Neuron (in vitro differentiated cells): ENCODE measurements at regions not wholly inside any gene's neighbourhood (a gene's known extent, or its start where the extent isn't known, plus 50 kb on each side); places are given as distances from the start of the nearest gene placed in this dataset.

Experiments
- H2AFZ ChIP-seq: one replicate; pipeline ENCODE4 v1.6.1; 2013; ENCODE audit warnings: low read depth, mild to moderate bottlenecking, inconsistent platforms, low read length, moderate library complexity
- H3K27me3 ChIP-seq: one replicate; pipeline ENCODE4 v1.6.1; 2013; ENCODE audit warnings: low read length; ENCODE audit not compliant: insufficient read depth
- H3K36me3 ChIP-seq: one replicate; pipeline ENCODE4 v1.6.1; 2013; ENCODE audit warnings: low read length; ENCODE audit not compliant: insufficient read depth
- H3K4me1 ChIP-seq: one replicate; pipeline ENCODE4 v1.6.1; 2013; ENCODE audit warnings: low read length; ENCODE audit not compliant: insufficient read depth
- H3K4me3 ChIP-seq: 2 replicates; pipeline ENCODE4 v1.5.1; 2013; ENCODE audit warnings: mild to moderate bottlenecking, low read length, moderate library complexity
- H3K9me3 ChIP-seq: one replicate; pipeline ENCODE4 v1.6.1; 2013; ENCODE audit warnings: low read length

DNA sequence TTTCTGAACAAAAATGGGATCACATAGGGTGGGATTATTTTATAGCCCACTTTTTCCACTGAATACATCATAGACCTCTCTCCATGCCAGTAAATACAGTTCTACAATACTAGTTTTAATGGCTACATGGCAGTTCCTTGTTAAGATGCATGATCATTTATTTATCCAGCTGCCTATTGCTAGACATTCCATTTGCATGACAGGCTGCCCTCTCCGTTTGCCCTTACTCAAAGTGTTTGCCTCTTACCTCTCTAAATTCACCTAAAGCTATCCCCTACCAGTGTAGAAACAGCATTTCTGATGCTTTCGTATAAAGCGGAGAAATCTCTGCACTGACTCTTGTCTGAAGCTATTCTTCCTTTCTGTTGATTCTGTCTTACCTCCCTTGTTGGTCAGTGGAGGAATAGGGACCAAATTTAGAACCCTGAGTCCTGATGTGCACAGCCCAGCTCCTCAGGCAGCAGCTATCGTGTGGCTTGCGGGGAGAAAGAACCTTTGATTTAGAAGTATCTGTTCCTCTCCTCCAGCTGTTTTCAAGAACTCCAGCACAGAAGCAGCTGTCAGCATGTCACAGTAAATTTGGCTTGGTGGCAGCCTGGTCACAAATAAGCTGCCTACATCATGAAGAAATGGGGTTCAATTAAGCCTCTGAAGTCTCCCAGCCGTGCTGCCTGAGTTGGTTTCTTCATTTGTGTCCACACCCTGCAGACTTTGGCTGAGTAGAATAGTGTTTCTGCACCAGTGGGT is 337.3 kb downstream of the PRDM2 start:
- no peak overlapping the region for H2AFZ ChIP-seq
- H3K4me1 ChIP-seq, result no peaks in the 10 kb centered on the region
- no peaks in the 10 kb centered on the region for H3K9me3 ChIP-seq
- no peak overlapping the region for H3K4me3 ChIP-seq
- no peaks in the 10 kb centered on the region for H3K36me3 ChIP-seq
- H3K27me3 ChIP-seq, result peaks cover 6% of the 10 kb centered on the region

DNA sequence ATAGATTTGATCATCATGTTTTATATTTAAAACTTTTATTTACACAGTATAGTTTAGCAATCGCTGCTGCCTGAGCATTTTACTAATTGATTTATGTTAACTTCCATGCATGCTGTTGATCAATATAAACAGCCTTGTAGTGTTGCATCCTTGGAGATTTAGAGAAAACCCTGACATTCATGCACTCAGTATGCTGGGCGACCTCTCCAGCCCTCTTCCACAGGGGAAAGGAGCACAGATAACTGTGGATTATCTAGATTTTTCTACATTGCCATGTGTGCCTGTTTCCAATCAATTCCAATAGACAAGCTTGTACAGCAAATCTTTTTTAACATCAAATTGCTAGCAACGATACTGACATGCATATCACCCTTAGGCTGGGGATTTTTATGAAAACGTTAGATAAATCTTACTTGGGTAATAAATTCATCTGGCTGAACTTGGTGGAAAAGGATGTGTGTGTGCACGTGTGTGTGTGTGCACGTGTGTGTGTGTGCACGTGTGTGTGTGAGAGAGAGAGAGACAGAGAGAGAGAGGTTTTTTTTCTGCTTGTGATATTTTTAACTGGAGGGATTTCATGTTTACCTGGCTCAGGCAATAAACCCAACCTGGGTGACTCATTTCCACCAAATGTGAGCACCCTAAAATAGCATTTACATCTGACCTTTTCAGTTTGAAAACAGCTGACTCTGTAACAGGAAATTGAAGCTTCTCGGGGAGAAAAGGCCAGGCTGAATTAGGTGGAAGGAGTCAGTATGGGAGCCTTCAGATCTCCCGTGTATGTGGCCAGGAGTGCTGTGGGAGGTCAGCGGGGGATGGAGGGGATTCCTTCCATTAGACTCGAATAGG is 339.8 kb downstream of the PRDM2 start:
- no peaks in the 10 kb centered on the region for H3K36me3 ChIP-seq
- H3K4me1 ChIP-seq, result no peaks in the 10 kb centered on the region
- H3K9me3 ChIP-seq, result no peaks in the 10 kb centered on the region
- peaks cover 6% of the 10 kb centered on the region for H3K27me3 ChIP-seq
- no peak overlapping the region for H3K4me3 ChIP-seq
- H2AFZ ChIP-seq, result no peak overlapping the region

DNA sequence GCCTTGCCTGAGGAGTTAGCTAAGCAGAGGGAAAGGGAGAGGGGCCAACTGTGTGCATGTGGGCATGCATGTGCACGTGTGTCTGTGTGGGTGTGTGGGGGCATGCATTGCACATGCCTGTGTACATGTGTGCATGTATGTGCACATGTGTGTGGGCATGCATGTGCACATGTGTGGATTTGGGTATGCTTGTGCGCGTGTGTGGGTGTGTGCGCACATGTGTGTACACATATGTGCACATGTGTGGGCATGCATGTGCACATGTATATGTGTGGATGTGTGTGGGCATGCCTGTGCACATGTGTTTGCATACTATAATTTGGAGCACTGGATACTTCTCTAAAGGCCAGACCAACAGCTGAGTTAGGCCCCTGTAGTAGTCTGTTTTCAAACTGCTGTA is 350.0 kb downstream of the PRDM2 start:
- no peak overlapping the region for H3K4me3 ChIP-seq
- H2AFZ ChIP-seq, result no peak overlapping the region
- H3K4me1 ChIP-seq, result no peaks in the 10 kb centered on the region
- H3K36me3 ChIP-seq, result no peaks in the 10 kb centered on the region
- no peaks in the 10 kb centered on the region for H3K9me3 ChIP-seq
- H3K27me3 ChIP-seq, result no peaks in the 10 kb centered on the region

DNA sequence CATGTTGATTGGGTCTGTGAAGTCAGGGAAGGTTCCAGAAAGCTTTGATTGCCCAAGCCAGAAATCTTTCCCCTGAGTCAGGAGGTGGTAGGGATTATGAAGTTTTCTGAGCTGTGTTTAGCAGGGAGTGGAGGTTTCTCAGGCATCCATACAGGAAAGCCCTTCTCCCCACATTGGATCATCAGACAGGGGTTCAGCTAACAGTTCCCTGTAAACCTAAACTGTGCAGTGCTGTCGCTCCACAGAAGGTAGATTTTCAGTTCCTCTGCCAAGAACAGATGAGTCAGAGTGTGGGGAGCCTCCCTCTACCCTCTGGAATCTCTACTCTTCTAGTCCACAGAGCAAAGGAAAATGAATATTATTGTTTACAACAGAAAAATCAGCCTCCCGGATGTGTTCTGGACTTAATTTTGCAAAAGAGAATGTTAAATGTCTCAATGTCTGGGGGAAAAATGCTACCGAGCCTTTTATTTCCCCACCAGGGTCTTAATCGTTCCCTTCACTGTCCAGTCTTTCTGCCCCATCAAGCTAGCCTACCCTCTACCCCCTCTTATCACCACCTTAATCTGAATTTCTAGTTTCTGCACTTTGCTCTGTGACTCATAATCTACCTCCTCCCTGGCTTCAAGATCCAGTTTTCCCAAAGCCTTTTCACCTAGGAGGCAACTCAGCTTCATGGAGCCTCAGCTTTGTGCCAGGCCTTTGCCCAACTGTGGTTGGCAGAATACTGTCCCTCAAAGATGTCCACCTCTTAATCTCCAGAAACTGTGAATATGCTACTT is 355.6 kb downstream of the PRDM2 start:
- H3K4me1 ChIP-seq, result no peaks in the 10 kb centered on the region
- H3K27me3 ChIP-seq, result no peaks in the 10 kb centered on the region
- peaks cover 2% of the 10 kb centered on the region for H3K9me3 ChIP-seq
- no peak overlapping the region for H3K4me3 ChIP-seq
- no peaks in the 10 kb centered on the region for H3K36me3 ChIP-seq
- no peak overlapping the region for H2AFZ ChIP-seq

DNA sequence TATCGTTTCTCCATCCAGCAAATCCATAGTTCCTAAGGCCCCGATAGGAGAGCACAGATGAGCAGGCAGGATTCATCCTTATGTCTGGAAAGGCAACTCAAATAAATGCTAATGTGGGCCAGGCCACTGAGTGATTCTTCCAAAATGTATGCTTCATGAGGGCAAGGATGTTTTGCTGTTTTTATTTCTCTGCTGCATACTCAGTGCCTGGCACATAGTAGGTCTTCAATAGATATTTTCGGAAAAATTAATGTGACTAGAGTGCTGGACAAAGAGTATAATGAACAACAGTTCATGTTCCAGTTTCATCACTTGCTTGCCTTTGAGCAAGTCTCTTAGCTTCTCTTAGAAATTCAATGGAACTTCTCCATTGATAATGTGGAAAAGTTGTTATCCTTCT is 357.7 kb downstream of the PRDM2 start:
- Histone ChIP-seq H3K4me3 (no peak overlapping the region), H3K36me3 (no peaks in the 10 kb centered on the region), H3K9me3 (peaks cover 2% of the 10 kb centered on the region), H3K27me3 (no peaks in the 10 kb centered on the region), H2AFZ (no peak overlapping the region), H3K4me1 (no peaks in the 10 kb centered on the region)

DNA sequence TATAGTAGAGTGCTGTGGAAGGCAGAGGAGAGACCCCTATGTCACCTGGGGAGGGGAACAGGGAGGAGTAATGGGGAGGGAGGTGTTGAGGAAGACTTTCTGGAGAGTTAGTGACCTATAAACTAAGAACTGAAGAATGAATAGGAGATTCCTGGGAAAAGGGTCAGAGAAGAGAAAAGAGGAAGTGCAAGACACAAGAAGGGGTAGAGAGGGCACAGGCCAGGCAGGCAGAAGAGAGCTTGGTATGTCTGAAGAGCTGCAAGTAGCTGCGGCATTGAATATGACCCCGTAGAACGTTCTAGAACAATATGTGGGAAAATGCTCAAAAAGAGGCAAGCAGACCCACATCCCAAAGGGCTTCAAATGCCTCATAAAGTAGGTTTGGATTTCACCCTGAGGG is 361.2 kb downstream of the PRDM2 start:
- Histone ChIP-seq H3K4me3 (no peak overlapping the region), H2AFZ (no peak overlapping the region), H3K9me3 (peaks cover 2% of the 10 kb centered on the region), H3K36me3 (no peaks in the 10 kb centered on the region), H3K27me3 (no peaks in the 10 kb centered on the region), H3K4me1 (no peaks in the 10 kb centered on the region)

DNA sequence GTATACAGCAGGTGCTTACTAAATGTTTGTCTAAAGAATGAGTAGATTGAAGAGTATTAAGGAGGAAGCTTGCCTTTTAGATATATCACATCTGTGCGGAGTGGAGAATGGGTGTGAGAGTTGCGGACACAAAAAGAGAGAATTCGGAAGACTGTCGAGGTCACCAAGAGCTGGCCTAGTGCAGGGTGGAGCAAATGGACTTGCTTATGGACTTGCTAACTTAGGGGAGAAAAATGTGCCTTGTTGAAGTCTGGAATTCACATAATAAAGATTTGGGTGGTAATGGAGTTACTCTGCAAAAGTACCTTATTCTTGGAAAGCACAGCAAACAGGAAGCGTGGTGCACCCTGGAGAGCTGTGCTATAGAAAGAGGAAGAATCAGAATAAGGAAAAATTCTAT is 361.7 kb downstream of the PRDM2 start:
- no peaks in the 10 kb centered on the region for H3K27me3 ChIP-seq
- H2AFZ ChIP-seq, result no peak overlapping the region
- peaks cover 2% of the 10 kb centered on the region for H3K9me3 ChIP-seq
- H3K4me3 ChIP-seq, result no peak overlapping the region
- no peaks in the 10 kb centered on the region for H3K4me1 ChIP-seq
- H3K36me3 ChIP-seq, result no peaks in the 10 kb centered on the region

DNA sequence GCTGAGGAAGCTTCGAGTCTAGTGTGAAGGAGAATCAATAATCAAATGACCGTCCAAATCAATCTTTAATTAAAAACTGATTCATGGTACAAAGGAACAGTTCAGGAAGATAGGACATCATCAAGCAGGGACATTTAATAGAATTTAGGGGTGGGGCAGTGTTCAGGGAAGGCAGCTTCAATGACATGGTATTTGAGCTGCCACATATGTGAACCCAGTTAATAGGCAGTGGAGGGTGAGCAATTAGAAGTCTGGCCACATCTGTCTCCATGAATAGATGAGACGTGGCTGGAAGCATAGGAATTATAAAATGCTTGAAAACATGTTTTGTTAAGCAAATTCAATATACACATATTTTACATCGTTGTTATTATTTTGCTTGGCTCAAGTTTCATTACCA is 362.7 kb downstream of the PRDM2 start:
- no peak overlapping the region for H2AFZ ChIP-seq
- H3K27me3 ChIP-seq, result no peaks in the 10 kb centered on the region
- H3K9me3 ChIP-seq, result peaks cover 2% of the 10 kb centered on the region
- H3K4me3 ChIP-seq, result no peak overlapping the region
- no peaks in the 10 kb centered on the region for H3K36me3 ChIP-seq
- H3K4me1 ChIP-seq, result no peaks in the 10 kb centered on the region

DNA sequence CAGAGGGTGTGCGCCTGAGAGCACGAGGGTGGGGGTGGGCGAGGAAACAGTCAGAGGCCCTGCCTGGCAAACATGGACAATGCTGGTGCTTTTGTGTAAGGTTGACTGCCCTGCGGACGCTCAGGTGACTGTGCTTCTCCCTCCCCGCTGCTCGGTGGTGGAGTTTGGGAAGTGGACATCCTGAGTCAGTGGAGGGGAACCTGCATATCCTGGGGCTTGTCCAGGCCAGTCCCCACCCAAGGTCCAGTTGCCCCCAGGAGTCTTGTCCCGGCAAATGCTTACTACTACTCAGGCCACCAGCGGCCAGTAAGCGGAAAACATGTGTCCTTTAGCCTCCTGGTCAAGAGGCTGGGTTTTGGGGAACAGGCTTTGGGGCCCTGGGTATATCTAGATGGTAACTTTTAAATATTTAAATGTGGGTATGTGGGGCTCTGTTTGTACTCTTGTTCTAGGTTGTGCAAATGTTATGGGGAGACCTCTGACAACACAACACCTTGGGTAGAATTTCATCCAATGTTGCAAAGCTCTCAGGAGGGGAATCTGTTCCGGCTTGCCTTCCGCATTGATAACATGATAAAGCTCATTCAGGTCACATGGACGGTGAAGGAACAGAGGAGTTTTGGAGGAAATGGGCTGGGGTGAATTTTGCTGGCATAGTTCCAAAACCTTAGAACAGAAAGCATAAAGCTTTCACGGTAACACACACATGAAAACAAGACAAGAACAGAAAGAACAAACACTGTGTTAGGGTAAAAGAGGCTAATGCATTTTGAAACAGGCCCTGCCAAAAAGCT is 364.9 kb downstream of the PRDM2 start:
- H3K27me3 ChIP-seq, result no peaks in the 10 kb centered on the region
- no peak overlapping the region for H3K4me3 ChIP-seq
- no peaks in the 10 kb centered on the region for H3K9me3 ChIP-seq
- no peaks in the 10 kb centered on the region for H3K36me3 ChIP-seq
- no peak overlapping the region for H2AFZ ChIP-seq
- H3K4me1 ChIP-seq, result no peaks in the 10 kb centered on the region

DNA sequence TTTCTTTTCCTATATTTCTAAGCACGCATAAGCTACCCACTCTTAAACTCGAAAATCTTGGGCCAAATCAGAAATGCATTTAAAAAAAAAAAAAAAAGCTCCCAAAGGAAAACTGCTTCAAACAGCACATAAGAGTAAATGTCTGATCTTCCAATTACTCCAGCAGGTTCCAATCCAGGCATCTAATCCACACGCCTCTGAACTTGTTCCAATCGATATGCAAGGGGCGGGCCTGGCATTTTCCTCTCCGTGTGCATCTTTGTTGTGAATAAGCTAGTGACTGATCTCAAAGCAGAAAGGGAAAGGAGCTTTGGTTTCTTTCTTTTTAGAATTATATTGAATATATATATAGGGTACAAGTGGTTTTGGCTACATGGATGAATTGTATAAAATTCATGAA is 365.5 kb downstream of the PRDM2 start:
- Histone ChIP-seq H3K4me3 (no peak overlapping the region), H2AFZ (no peak overlapping the region), H3K27me3 (no peaks in the 10 kb centered on the region), H3K4me1 (no peaks in the 10 kb centered on the region), H3K9me3 (no peaks in the 10 kb centered on the region), H3K36me3 (no peaks in the 10 kb centered on the region)

DNA sequence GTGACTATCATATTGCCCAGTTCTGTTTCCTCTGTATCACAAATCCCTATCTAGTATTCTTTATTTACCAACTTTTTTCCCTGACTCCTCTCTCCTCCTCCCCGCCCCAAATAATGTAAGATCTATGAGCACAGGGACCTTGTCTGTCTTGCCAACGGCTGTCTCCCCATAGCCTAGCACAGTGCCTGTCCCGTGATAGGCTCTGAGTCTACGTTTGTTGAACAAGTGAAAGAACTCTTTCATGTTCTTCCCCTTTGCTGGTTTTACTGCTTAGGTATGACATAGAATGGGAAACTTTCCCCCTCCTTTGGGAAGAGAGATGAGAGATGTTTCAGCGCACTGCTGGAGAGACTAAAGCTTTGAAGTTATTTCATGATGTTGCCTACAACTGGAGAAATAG is 367.0 kb downstream of the PRDM2 start:
- Histone ChIP-seq H3K4me3 (no peak overlapping the region), H3K9me3 (no peaks in the 10 kb centered on the region), H3K4me1 (no peaks in the 10 kb centered on the region), H2AFZ (no peak overlapping the region), H3K36me3 (no peaks in the 10 kb centered on the region), H3K27me3 (no peaks in the 10 kb centered on the region)

DNA sequence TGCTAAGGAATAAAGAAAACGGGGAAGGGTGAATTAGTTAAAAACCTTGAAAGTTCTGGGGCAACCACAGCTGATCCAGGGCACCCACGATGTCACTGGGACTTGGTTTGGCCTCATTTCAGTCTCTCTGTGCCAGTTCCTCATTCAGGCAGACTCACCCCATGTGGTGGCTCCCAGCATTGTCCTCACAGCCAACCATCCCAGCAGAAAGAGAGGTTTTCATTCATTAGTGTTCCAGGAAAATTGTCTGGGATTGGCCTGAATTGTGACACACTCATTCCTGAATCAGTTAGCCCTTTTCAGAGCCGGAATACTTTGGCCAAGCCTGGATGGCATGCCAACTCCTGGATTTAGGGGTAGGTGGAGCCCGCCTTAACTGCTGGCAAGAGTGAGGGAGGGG is 367.7 kb downstream of the PRDM2 start:
- Histone ChIP-seq H3K4me1 (no peaks in the 10 kb centered on the region), H2AFZ (no peak overlapping the region), H3K27me3 (no peaks in the 10 kb centered on the region), H3K4me3 (no peak overlapping the region), H3K36me3 (no peaks in the 10 kb centered on the region), H3K9me3 (no peaks in the 10 kb centered on the region)
